Neural progenitor cell (in vitro differentiated cells): ENCODE measurements at regions not wholly inside any gene's neighbourhood (a gene's known extent, or its start where the extent isn't known, plus 50 kb on each side); places are given as distances from the start of the nearest gene placed in this dataset.

Experiments
- EZH2phosphoT487 ChIP-seq: fragments of 200-600 bp; sonication (generic); IDR thresholded peaks from 2 replicates; pipeline ENCODE4 v1.6.1; 2017; ENCODE audit warnings: antibody characterized with exemption
- TF ChIP-seq, protein P1 (sequence below): fragments of 200-600 bp; sonication (generic); IDR thresholded peaks from 2 replicates; pipeline ENCODE4 v1.5.1; 2017; ENCODE audit warnings: antibody characterized with exemption, mild to moderate bottlenecking

DNA sequence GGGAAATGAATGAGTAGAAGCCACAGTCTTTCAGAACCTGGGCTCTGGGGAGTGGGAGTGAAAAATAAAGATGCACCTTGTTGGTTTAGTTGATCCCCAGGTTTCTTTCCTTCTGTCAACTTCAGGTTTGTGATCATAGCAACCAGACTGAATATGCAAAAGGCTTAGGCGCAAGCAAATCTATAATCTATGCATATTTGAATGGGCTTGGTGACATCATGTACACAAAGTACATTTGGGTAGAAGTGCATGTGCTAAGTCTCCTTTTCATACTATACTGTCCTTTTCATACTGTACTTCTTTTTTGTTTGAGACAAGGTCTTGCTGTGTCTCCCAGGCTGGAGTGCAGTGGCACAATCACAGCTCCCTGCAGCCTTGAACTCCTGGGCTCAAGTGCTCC, 132.4 kb upstream of the C2CD4B start:
- TF ChIP-seq, protein P1, sequence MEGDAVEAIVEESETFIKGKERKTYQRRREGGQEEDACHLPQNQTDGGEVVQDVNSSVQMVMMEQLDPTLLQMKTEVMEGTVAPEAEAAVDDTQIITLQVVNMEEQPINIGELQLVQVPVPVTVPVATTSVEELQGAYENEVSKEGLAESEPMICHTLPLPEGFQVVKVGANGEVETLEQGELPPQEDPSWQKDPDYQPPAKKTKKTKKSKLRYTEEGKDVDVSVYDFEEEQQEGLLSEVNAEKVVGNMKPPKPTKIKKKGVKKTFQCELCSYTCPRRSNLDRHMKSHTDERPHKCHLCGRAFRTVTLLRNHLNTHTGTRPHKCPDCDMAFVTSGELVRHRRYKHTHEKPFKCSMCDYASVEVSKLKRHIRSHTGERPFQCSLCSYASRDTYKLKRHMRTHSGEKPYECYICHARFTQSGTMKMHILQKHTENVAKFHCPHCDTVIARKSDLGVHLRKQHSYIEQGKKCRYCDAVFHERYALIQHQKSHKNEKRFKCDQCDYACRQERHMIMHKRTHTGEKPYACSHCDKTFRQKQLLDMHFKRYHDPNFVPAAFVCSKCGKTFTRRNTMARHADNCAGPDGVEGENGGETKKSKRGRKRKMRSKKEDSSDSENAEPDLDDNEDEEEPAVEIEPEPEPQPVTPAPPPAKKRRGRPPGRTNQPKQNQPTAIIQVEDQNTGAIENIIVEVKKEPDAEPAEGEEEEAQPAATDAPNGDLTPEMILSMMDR = no peak
- no peak for TF ChIP-seq EZH2phosphoT487
